GM18873 (cell line): ENCODE measurements at regions not wholly inside any gene's neighbourhood (a gene's known extent, or its start where the extent isn't known, plus 50 kb on each side); places are given as distances from the start of the nearest gene placed in this dataset.

Source experiments
- ATAC-seq: cut with Tn5 transposase; IDR thresholded peaks from one replicate; pipeline ENCODE4 v1.9.1; 2021; ENCODE audit warnings: mild to moderate bottlenecking, moderate library complexity, moderate number of reproducible peaks; ENCODE audit not compliant: unreplicated experiment, low FRiP score

GRCh38 chr1:90104941-90105538, 110.1 kb downstream of the ZNF326 start:
- no peak for ATAC-seq

- no peak for ATAC-seq
Measured at GRCh38 chr1:90100566-90100965, 105.7 kb downstream of the ZNF326 start.

GRCh38 chr1:90092441-90092840, 97.5 kb downstream of the ZNF326 start:
- no peak for ATAC-seq
